ENCODE measurements at regions not wholly inside any gene's neighbourhood (a gene's known extent, or its start where the extent isn't known, plus 50 kb on each side); places are given as distances from the start of the nearest gene placed in this dataset.

- TF ChIP-seq EP300 (IDR thresholded peaks at IDR 0.05): no peak
- TF ChIP-seq CTCF (IDR thresholded peaks at IDR 0.05): no peak
These were observed 464.7 kb downstream of the SH2D4B start for GRCh38 chr10:81002382-81002781.
